Neural cell (in vitro differentiated cells): ENCODE measurements at regions not wholly inside any gene's neighbourhood (a gene's known extent, or its start where the extent isn't known, plus 50 kb on each side); places are given as distances from the start of the nearest gene placed in this dataset.

Experiments used
- POLR2AphosphoS5 ChIP-seq: IDR thresholded peaks from 2 replicates; pipeline ENCODE4 v1.6.1; 2012
- TF ChIP-seq, protein P1 (sequence below): IDR thresholded peaks from 2 replicates; pipeline ENCODE4 v1.6.1; 2012; ENCODE audit warnings: borderline replicate concordance

DNA sequence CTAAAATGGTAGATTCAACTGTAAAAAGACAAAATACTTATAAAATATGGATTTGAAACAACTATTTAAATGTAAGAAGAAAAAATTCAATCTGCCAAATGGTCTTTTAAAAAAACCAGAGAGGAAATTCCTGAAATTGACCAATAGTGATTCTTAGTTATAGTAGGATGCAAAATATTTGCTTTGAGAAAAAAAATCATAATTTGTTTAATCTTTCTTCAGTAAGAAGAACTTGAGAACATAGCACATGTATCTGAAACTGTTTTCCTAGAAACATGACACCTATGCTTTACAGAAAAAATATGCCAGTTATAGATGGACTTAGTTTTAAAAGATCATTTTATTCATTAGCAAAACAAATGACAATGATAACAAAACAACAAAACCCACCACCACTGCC lies 186.9 kb upstream of the CD180 start:
- TF ChIP-seq, protein P1, sequence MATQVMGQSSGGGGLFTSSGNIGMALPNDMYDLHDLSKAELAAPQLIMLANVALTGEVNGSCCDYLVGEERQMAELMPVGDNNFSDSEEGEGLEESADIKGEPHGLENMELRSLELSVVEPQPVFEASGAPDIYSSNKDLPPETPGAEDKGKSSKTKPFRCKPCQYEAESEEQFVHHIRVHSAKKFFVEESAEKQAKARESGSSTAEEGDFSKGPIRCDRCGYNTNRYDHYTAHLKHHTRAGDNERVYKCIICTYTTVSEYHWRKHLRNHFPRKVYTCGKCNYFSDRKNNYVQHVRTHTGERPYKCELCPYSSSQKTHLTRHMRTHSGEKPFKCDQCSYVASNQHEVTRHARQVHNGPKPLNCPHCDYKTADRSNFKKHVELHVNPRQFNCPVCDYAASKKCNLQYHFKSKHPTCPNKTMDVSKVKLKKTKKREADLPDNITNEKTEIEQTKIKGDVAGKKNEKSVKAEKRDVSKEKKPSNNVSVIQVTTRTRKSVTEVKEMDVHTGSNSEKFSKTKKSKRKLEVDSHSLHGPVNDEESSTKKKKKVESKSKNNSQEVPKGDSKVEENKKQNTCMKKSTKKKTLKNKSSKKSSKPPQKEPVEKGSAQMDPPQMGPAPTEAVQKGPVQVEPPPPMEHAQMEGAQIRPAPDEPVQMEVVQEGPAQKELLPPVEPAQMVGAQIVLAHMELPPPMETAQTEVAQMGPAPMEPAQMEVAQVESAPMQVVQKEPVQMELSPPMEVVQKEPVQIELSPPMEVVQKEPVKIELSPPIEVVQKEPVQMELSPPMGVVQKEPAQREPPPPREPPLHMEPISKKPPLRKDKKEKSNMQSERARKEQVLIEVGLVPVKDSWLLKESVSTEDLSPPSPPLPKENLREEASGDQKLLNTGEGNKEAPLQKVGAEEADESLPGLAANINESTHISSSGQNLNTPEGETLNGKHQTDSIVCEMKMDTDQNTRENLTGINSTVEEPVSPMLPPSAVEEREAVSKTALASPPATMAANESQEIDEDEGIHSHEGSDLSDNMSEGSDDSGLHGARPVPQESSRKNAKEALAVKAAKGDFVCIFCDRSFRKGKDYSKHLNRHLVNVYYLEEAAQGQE, result no peak
- TF ChIP-seq POLR2AphosphoS5, result no peak
